Astrocyte (in vitro differentiated cells and primary cell): ENCODE measurements at regions not wholly inside any gene's neighbourhood (a gene's known extent, or its start where the extent isn't known, plus 50 kb on each side); places are given as distances from the start of the nearest gene placed in this dataset.

Experiments used
- DNase-seq: peaks from one replicate; pipeline ENCODE4 v3.0.0-alpha.2; 2010; ENCODE audit warnings: low read depth
- FAIRE-seq: peaks from 2 replicates; lab custom pipeline; 2011; peaks lifted over from hg19 to GRCh38; lab: Jason Lieb, UNC
- H2AFZ ChIP-seq: 2 replicates; pipeline ENCODE4 v1.6.0; 2012; ENCODE audit warnings: low read depth, low read length, inconsistent platforms
- H3K27ac ChIP-seq: 2 replicates; pipeline ENCODE4 v1.5.1; 2011; ENCODE audit warnings: low read depth, low read length, inconsistent platforms
- H3K27me3 ChIP-seq: 2 replicates; pipeline ENCODE4 v1.6.0; 2011; ENCODE audit warnings: low read length, inconsistent platforms; ENCODE audit not compliant: insufficient read depth
- H3K36me3 ChIP-seq: 2 replicates; pipeline ENCODE4 v1.5.1; 2011; ENCODE audit warnings: low read length, inconsistent platforms; ENCODE audit not compliant: insufficient read depth
- H3K4me1 ChIP-seq: 2 replicates; pipeline ENCODE4 v1.5.1; 2011; ENCODE audit warnings: low read length, inconsistent platforms; ENCODE audit not compliant: insufficient read depth
- H3K4me2 ChIP-seq: 2 replicates; pipeline ENCODE4 v1.6.0; 2012; ENCODE audit warnings: low read length, inconsistent platforms
- H3K4me3 ChIP-seq: 2 replicates; pipeline ENCODE4 v1.5.1; 2011; ENCODE audit warnings: low read depth, mild to moderate bottlenecking, low read length, inconsistent platforms; ENCODE audit not compliant: insufficient read depth
- H3K79me2 ChIP-seq: 2 replicates; pipeline ENCODE4 v1.6.0; 2012; ENCODE audit warnings: mild to moderate bottlenecking, low read length, inconsistent platforms; ENCODE audit not compliant: insufficient read depth
- H3K9ac ChIP-seq: 2 replicates; pipeline ENCODE4 v1.6.0; 2012; ENCODE audit warnings: mild to moderate bottlenecking, low read length, inconsistent platforms
- H3K9me3 ChIP-seq: 2 replicates; pipeline ENCODE4 v1.5.1; 2012; ENCODE audit warnings: low read depth, mild to moderate bottlenecking, low read length, inconsistent platforms; ENCODE audit not compliant: insufficient read depth
- H4K20me1 ChIP-seq: 2 replicates; pipeline ENCODE4 v1.6.0; 2012; ENCODE audit warnings: low read length, inconsistent platforms; ENCODE audit not compliant: insufficient read depth
- H3K27ac Mint-ChIP-seq: one replicate; pipeline ENCODE4 v1.8.0; 2021; ENCODE audit warnings: mild to moderate bottlenecking, mixed read lengths; ENCODE audit not compliant: unreplicated experiment
- H3K27me3 Mint-ChIP-seq: one replicate; pipeline ENCODE4 v1.8.0; 2021; ENCODE audit warnings: low read depth, mixed read lengths; ENCODE audit not compliant: unreplicated experiment
- H3K36me3 Mint-ChIP-seq: one replicate; pipeline ENCODE4 v1.8.0; 2021; ENCODE audit warnings: low read depth, mixed read lengths; ENCODE audit not compliant: unreplicated experiment
- H3K4me1 Mint-ChIP-seq: one replicate; pipeline ENCODE4 v1.8.0; 2021; ENCODE audit warnings: low read depth, mixed read lengths; ENCODE audit not compliant: unreplicated experiment
- H3K4me3 Mint-ChIP-seq: one replicate; pipeline ENCODE4 v1.8.0; 2021; ENCODE audit warnings: mild to moderate bottlenecking, moderate library complexity, mixed read lengths; ENCODE audit not compliant: unreplicated experiment
- H3K9me3 Mint-ChIP-seq: one replicate; pipeline ENCODE4 v1.8.0; 2021; ENCODE audit warnings: mild to moderate bottlenecking, mixed read lengths; ENCODE audit not compliant: unreplicated experiment
- CTCF ChIP-seq: IDR thresholded peaks from 2 replicates; pipeline ENCODE4 v1.5.1; 2011; ENCODE audit warnings: low read depth, mild to moderate bottlenecking, inconsistent platforms, low read length, moderate library complexity; ENCODE audit not compliant: insufficient read depth
- EZH2 ChIP-seq: IDR thresholded peaks from 2 replicates; pipeline ENCODE4 v1.6.1; 2012; ENCODE audit warnings: mild to moderate bottlenecking, low read length, inconsistent platforms; ENCODE audit not compliant: insufficient read depth

- peaks cover 29% of the 10 kb centered on the region for H3K9me3 Mint-ChIP-seq
- H2AFZ ChIP-seq: no peak overlapping the region
- H3K4me3 Mint-ChIP-seq: no peak overlapping the region
- H3K36me3 Mint-ChIP-seq: peaks cover 1% of the 10 kb centered on the region
- no peaks in the 10 kb centered on the region for H3K4me1 Mint-ChIP-seq
- peaks cover 13% of the 10 kb centered on the region for H3K27me3 Mint-ChIP-seq
- no peaks in the 10 kb centered on the region for H3K36me3 ChIP-seq
- no peaks in the 10 kb centered on the region for H3K4me1 ChIP-seq
- H3K4me2 ChIP-seq: no peak overlapping the region
- FAIRE-seq (no peak), DNase-seq (no peak)
- no peak overlapping the region for H3K27ac Mint-ChIP-seq
- no peak for TF ChIP-seq CTCF
- no peak for TF ChIP-seq EZH2
- H3K9ac ChIP-seq: no peak overlapping the region
- H4K20me1 ChIP-seq: no peaks in the 10 kb centered on the region
- no peak overlapping the region for H3K4me3 ChIP-seq
- no peak overlapping the region for H3K27ac ChIP-seq
- no peaks in the 10 kb centered on the region for H3K79me2 ChIP-seq
- H3K9me3 ChIP-seq: peaks cover 12% of the 10 kb centered on the region
- no peaks in the 10 kb centered on the region for H3K27me3 ChIP-seq
Measured at GRCh38 chr7:392822-393221, 102.9 kb downstream of the FOXL3 start.

GRCh38 chr7:395643-396042 lies 105.7 kb downstream of the FOXL3 start:
- Mint-ChIP-seq H3K4me3 (no peak overlapping the region), H3K27ac (no peak overlapping the region), H3K27me3 (peaks cover 19% of the 10 kb centered on the region), H3K4me1 (no peaks in the 10 kb centered on the region), H3K9me3 (peaks cover 38% of the 10 kb centered on the region), H3K36me3 (peaks cover 1% of the 10 kb centered on the region)
- H3K79me2 ChIP-seq: no peaks in the 10 kb centered on the region
- H3K9me3 ChIP-seq: peaks cover 21% of the 10 kb centered on the region
- TF ChIP-seq EZH2 (no peak), CTCF (no peak)
- no peak overlapping the region for H3K4me2 ChIP-seq
- no peaks in the 10 kb centered on the region for H3K36me3 ChIP-seq
- H3K27me3 ChIP-seq: no peaks in the 10 kb centered on the region
- no peaks in the 10 kb centered on the region for H4K20me1 ChIP-seq
- no peak overlapping the region for H3K9ac ChIP-seq
- no peaks in the 10 kb centered on the region for H3K4me1 ChIP-seq
- H3K27ac ChIP-seq: no peak overlapping the region
- no peak overlapping the region for H3K4me3 ChIP-seq
- FAIRE-seq (no peak), DNase-seq (no peak)
- no peak overlapping the region for H2AFZ ChIP-seq

- H3K79me2 ChIP-seq: no peaks in the 10 kb centered on the region
- Mint-ChIP-seq H3K4me3 (no peak overlapping the region), H3K36me3 (peaks cover 1% of the 10 kb centered on the region), H3K9me3 (peaks cover 37% of the 10 kb centered on the region), H3K27me3 (peaks cover 29% of the 10 kb centered on the region), H3K4me1 (no peaks in the 10 kb centered on the region), H3K27ac (no peak overlapping the region)
- DNase-seq (no peak), FAIRE-seq (no peak)
- no peaks in the 10 kb centered on the region for H3K27me3 ChIP-seq
- no peaks in the 10 kb centered on the region for H3K4me1 ChIP-seq
- H4K20me1 ChIP-seq: no peaks in the 10 kb centered on the region
- H3K9ac ChIP-seq: no peak overlapping the region
- H3K4me2 ChIP-seq: no peak overlapping the region
- H3K4me3 ChIP-seq: no peak overlapping the region
- no peak overlapping the region for H3K27ac ChIP-seq
- H3K36me3 ChIP-seq: no peaks in the 10 kb centered on the region
- H3K9me3 ChIP-seq: peaks cover 18% of the 10 kb centered on the region
- TF ChIP-seq EZH2 (no peak), CTCF (no peak)
- H2AFZ ChIP-seq: no peak overlapping the region
Measured at GRCh38 chr7:398888-399287, 108.9 kb downstream of the FOXL3 start.
